Left lung (tissue), 4 donors: ENCODE measurements at regions not wholly inside any gene's neighbourhood (a gene's known extent, or its start where the extent isn't known, plus 50 kb on each side); places are given as distances from the start of the nearest gene placed in this dataset.
A peak's percentile ranks its signal among the peaks of the same experiment; 100 is the strongest.

Source experiments
- ATAC-seq: fragments of 200-7000 bp; cut with Tn5 transposase; one replicate; pipeline ENCODE4 v1.9.1; 2020; ENCODE audit warnings: moderate library complexity
- DNase-seq, 4 donors: peaks; one replicate each; pipeline ENCODE4 v3.0.0-alpha.2; 2013 to 2020
- H3K27ac ChIP-seq, 2 donors: fragments of 200-600 bp; sonication (generic) in 1 of 2; one replicate each; pipeline versions ENCODE4 v1.5.0 to v1.8.0; 2020 to 2021
- H3K27me3 ChIP-seq, 2 donors: fragments of 200-600 bp; sonication (generic) in 1 of 2; one replicate each; pipeline versions ENCODE4 v1.5.0 to v1.8.0; 2020 to 2021
- H3K36me3 ChIP-seq, 2 donors: fragments of 200-600 bp; sonication (generic) in 1 of 2; one replicate each; pipeline versions ENCODE4 v1.5.0 to v1.8.0; 2020 to 2021
- H3K4me1 ChIP-seq, 2 donors: fragments of 200-600 bp; one replicate each; pipeline ENCODE4 v1.8.0; 2021
- H3K4me3 ChIP-seq, 2 donors: fragments of 200-600 bp; sonication (generic) in 1 of 2; one replicate each; pipeline versions ENCODE4 v1.5.0 to v1.8.0; 2020 to 2021; ENCODE audit warnings: mild to moderate bottlenecking in 1 of 2
- H3K9me3 ChIP-seq, 2 donors: fragments of 200-600 bp; sonication (generic) in 1 of 2; one replicate each; pipeline versions ENCODE4 v1.5.0 to v1.8.0; 2020 to 2021
- intact Hi-C, 2 donors: fragments of 100-400 bp; cut with DNase I; formaldehyde crosslinking; loops; one replicate each; pipeline versions ENCODE4 v1.11.2 to v1.14.2; 2022
- TF ChIP-seq, protein P1 (sequence below), 2 donors: fragments of 200-600 bp; sonication (generic) in 1 of 2; IDR thresholded peaks; one replicate each; pipeline versions ENCODE4 v1.5.0 to v1.8.0; 2021; ENCODE audit warnings: antibody characterized with exemption in 2 of 2
- donor health status: DM: no; HTN: yes; CAD: no.
- donor health status: DM: no; HTN: no; CAD: no.

DNA sequence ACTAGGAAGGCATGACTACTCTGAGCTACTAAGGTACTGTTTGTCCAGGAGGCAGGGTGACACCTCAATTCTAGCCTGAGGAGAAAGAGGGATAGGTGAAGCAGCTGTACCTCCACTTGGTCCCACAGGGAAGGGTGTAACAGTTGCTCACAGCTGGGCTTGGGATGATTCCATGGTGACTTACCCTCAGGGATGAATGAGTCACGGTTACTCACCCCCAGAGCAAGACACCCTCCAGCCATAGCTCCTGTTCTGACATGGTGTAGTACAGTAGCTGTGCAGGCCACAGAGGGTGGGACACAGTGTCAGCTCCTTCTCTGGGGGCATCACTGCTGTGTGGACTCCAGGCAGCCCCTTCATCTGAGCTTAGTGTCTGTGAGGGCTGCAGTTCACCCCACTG, 868.6 kb upstream of the SEMA6D start:
- intact Hi-C loops = no loop called here
- TF ChIP-seq, protein P1, sequence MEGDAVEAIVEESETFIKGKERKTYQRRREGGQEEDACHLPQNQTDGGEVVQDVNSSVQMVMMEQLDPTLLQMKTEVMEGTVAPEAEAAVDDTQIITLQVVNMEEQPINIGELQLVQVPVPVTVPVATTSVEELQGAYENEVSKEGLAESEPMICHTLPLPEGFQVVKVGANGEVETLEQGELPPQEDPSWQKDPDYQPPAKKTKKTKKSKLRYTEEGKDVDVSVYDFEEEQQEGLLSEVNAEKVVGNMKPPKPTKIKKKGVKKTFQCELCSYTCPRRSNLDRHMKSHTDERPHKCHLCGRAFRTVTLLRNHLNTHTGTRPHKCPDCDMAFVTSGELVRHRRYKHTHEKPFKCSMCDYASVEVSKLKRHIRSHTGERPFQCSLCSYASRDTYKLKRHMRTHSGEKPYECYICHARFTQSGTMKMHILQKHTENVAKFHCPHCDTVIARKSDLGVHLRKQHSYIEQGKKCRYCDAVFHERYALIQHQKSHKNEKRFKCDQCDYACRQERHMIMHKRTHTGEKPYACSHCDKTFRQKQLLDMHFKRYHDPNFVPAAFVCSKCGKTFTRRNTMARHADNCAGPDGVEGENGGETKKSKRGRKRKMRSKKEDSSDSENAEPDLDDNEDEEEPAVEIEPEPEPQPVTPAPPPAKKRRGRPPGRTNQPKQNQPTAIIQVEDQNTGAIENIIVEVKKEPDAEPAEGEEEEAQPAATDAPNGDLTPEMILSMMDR (IDR thresholded peaks at IDR 0.05) = no peak
- Histone ChIP-seq H3K4me3 (no peak overlapping the region), H3K27ac (no peak overlapping the region), H3K4me1 (no peaks in the 10 kb centered on the region), H3K9me3 (peaks cover 0 to 14% of the 10 kb centered on the region in 2 donors), H3K36me3 (no peaks in the 10 kb centered on the region), H3K27me3 (no peaks in the 10 kb centered on the region)
- ATAC-seq (no peak), DNase-seq (peak in 1 of 4 donors; percentile 11)

DNA sequence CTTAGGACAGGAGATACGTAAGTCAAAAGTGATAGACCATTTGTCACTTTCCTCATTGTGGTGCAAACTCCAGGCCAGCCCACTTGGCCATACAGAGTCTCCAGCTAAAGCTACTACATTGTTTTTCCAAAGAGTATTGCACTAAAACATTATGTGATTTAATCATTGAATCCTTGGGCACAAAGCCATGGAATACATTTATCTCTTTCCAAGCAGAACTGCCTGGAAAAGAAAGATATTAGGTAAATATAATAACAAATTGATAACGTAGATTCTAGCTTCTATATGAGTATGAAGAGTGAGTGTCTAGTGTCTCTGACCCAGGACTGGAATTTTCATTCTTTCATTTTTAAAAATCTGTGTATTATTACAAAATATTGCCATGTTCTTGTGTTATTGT, 863.7 kb upstream of the SEMA6D start:
- no peaks in the 10 kb centered on the region for H3K27me3 ChIP-seq
- ATAC-seq = no peak
- no peaks in the 10 kb centered on the region for H3K9me3 ChIP-seq
- H3K4me1 ChIP-seq = no peaks in the 10 kb centered on the region
- H3K36me3 ChIP-seq = no peaks in the 10 kb centered on the region
- H3K27ac ChIP-seq = no peak overlapping the region
- intact Hi-C loops = no loop called here
- no peak for DNase-seq
- H3K4me3 ChIP-seq = no peak overlapping the region
- TF ChIP-seq, protein P1 (IDR thresholded peaks at IDR 0.05) = no peak

DNA sequence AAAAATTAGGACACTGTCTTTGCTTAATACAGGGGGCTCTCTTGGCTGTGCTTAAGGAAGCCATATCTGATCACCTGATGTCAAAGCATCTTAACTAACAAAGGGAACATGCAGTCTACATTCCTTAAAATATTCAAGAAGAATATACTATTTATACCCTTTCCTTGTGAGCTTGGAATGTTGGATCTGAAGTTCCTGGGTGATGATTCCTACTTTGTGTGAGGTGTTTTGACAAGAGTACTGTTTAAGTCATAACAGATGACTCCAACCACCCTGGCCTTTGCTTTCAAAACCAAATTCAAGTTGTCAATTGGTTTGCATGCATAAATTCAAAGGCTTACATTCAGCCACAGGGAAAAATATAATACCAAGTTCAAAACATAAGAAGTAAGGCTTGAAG, 862.7 kb upstream of the SEMA6D start:
- TF ChIP-seq, protein P1 (IDR thresholded peaks at IDR 0.05) = no peak
- no peaks in the 10 kb centered on the region for H3K36me3 ChIP-seq
- intact Hi-C loops = no loop called here
- H3K9me3 ChIP-seq = no peaks in the 10 kb centered on the region
- H3K27me3 ChIP-seq = no peaks in the 10 kb centered on the region
- DNase-seq (no peak), ATAC-seq (no peak)
- H3K27ac ChIP-seq = no peak overlapping the region
- H3K4me1 ChIP-seq = no peaks in the 10 kb centered on the region
- H3K4me3 ChIP-seq = no peak overlapping the region

DNA sequence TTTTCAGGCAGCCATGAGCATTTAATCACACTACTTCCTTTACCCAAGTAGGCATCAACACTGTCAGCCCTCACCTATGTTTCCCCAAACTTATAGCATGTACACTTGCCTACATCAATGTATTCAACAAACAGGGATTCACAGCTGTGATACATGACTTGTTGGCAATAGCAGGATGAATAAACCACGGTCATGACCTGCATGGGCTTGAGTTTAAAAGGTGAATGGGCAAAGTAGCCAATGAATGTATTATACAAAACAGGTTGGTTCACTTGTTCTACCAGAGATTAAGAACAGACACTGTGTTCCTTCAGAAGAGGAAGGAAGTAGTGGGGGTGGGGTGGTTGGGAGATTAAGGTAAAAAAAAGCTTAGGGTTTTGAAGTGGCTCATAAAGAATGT, 861.9 kb upstream of the SEMA6D start:
- ATAC-seq (no peak), DNase-seq (no peak)
- H3K9me3 ChIP-seq = no peaks in the 10 kb centered on the region
- TF ChIP-seq, protein P1 (IDR thresholded peaks at IDR 0.05) = no peak
- no peaks in the 10 kb centered on the region for H3K27me3 ChIP-seq
- intact Hi-C loops = no loop called here
- no peaks in the 10 kb centered on the region for H3K36me3 ChIP-seq
- no peak overlapping the region for H3K27ac ChIP-seq
- H3K4me1 ChIP-seq = no peaks in the 10 kb centered on the region
- no peak overlapping the region for H3K4me3 ChIP-seq

DNA sequence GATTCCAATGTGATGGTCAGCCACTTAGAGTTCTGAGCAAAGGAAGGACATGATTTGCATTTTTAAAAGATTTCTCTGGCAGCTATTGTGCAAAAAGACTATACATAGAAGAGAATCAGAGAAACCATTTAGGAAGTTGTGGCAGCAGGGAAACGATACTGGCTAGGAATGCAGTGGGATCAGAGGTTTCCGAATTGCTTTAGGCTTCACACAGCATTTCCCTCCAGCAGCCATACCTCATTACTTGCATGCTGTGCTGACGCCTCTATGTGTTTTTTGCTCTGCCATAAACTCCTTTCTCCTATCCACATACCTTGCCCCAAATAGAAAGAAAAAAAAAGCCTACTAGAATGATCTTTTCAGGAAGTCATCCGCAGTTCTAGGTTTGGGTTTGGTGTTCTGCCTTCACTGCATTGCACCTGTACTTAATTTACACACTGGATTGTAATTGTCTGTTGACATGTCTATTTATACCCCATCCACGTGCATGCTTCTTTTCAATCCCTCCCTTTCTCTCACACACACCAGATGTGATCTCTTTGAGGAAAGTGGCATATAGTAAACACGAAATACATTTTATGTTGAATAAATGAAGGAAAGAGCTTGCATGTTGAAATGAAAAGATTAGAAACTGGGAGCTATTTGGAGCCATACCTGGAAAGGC, 860.3 kb upstream of the SEMA6D start:
- no peak for ATAC-seq

More for the DNA sequence above, 860.3 kb upstream of the SEMA6D start:
- H3K4me1 ChIP-seq = no peaks in the 10 kb centered on the region
- no peaks in the 10 kb centered on the region for H3K9me3 ChIP-seq
- no peak overlapping the region for H3K4me3 ChIP-seq
- H3K27ac ChIP-seq = no peak overlapping the region
- DNase-seq = no peak
- no peaks in the 10 kb centered on the region for H3K27me3 ChIP-seq
- TF ChIP-seq, protein P1 (IDR thresholded peaks at IDR 0.05) = no peak
- H3K36me3 ChIP-seq = no peaks in the 10 kb centered on the region
- intact Hi-C loops = no loop called here
